ENCODE measurements at regions not wholly inside any gene's neighbourhood (a gene's known extent, or its start where the extent isn't known, plus 50 kb on each side); places are given as distances from the start of the nearest gene placed in this dataset.

DNA sequence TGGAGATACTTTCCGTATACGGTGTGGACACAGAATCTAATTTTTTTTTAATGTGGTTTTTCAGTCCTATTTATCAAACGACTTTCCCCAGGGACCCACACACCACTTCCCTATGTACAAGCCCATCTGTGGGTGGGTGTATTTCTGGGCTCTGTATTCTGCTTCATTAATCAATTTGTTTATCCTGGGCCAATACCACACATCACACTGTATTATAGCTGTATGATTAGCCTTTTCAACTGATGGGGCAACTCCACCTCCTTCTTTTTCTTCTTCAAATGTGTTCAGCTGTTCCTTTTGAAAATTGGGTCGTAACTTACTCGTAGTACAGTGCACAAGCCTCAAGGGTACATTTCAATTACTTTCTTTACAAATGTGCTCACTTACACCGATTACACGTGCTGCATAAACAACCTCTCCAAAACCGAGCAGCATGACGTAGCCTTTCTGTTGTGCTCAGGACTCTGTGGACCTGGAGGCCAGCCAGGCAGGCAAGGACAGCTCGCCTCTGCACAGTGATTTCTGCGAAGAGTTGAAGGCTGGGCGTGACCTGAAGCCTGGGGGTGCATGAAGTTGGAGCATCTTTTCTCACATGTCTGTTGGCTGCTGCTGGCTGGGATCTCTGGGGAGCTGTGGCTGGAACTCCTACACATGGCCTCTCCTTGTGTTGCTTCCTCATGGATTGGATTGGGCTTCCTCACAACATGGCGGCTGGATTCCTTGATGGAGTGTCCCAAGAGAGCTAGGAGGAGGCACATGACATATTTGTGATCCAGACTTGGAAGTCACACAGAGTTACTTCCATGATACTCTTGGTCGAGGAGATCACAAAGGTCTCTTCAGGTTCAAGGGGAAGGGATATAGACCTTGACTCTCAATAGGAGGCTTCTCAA lies 126.5 kb downstream of the CRYAA start:
- H3K36me3 ChIP-seq (ENCODE audit: control insufficient read depth, insufficient read depth, low read length): no peaks in the 10 kb centered on the region
- no peak for DNase-seq (ENCODE audit: low read depth)
- FAIRE-seq: peak; percentile 62
- H3K27me3 ChIP-seq (ENCODE audit: control insufficient read depth, insufficient read depth, low read length): no peaks in the 10 kb centered on the region
- TF ChIP-seq, protein P1, sequence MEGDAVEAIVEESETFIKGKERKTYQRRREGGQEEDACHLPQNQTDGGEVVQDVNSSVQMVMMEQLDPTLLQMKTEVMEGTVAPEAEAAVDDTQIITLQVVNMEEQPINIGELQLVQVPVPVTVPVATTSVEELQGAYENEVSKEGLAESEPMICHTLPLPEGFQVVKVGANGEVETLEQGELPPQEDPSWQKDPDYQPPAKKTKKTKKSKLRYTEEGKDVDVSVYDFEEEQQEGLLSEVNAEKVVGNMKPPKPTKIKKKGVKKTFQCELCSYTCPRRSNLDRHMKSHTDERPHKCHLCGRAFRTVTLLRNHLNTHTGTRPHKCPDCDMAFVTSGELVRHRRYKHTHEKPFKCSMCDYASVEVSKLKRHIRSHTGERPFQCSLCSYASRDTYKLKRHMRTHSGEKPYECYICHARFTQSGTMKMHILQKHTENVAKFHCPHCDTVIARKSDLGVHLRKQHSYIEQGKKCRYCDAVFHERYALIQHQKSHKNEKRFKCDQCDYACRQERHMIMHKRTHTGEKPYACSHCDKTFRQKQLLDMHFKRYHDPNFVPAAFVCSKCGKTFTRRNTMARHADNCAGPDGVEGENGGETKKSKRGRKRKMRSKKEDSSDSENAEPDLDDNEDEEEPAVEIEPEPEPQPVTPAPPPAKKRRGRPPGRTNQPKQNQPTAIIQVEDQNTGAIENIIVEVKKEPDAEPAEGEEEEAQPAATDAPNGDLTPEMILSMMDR (IDR thresholded peaks at IDR 0.05; ENCODE audit: insufficient read depth, low read length, severe bottlenecking): no peak
- no peak overlapping the region for H3K4me3 ChIP-seq (ENCODE audit: low read depth, low read length)

DNA sequence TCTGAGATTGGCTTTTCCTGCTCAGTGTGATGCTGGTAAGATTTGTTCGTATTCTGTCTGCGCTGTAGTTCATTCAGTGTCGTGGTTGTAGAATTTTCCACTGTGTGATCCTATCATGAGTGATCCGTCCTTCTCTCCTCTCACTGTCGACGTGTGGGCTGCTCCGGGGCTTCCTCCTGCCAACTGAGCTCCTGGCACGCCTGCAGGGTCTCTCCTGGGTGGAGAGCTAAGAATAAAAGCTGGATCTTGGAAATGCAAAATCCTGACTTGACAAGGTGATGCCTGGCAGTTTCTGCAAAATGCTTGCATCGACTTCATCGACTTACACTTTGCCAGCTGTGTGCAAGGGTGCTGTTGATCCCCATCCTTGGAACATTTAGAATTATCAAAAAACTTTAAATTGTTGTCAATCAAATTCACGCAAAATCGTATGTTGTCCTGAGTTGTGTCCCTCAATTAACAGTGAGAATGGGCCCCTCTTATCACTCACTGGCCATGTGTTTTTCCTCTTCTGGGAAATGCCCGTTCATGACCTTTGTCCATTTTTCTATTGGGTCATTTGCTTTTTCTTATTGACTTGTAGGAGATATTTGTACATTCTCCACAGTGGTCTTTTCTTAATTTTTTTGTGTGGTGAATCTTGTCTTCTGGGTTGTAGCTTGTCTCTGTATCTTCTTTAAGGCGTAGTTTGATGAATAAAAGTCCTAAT lies 125.5 kb downstream of the CRYAA start:
- DNase-seq (ENCODE audit: low read depth) (no peak), FAIRE-seq (peak; percentile 13)
- TF ChIP-seq, protein P1 (IDR thresholded peaks at IDR 0.05; ENCODE audit: insufficient read depth, low read length, severe bottlenecking): no peak

DNA sequence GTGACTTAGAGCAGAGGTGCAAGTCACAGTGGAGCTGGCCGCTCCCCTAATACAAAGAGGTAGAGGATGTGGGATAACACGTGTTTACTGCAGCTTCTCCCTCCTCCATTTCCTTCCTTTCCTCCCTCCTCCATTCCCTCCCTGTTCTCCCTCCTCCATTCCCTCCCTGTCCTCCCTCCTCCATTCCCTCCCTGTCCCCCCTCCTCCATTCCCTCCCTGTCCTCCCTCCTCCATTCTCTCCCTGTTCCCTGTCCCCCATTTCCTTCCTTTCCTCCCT lies 124.0 kb downstream of the CRYAA start:
- FAIRE-seq (peak; percentile 62), DNase-seq (ENCODE audit: low read depth) (no peak)
- H3K4me3 ChIP-seq (ENCODE audit: low read depth, low read length): no peak overlapping the region
- TF ChIP-seq, protein P1 (IDR thresholded peaks at IDR 0.05; ENCODE audit: insufficient read depth, low read length, severe bottlenecking): no peak
- no peaks in the 10 kb centered on the region for H3K36me3 ChIP-seq (ENCODE audit: control insufficient read depth, insufficient read depth, low read length)
- no peaks in the 10 kb centered on the region for H3K27me3 ChIP-seq (ENCODE audit: control insufficient read depth, insufficient read depth, low read length)

More for the DNA sequence above, 125.5 kb downstream of the CRYAA start:
- H3K27me3 ChIP-seq (ENCODE audit: control insufficient read depth, insufficient read depth, low read length): no peaks in the 10 kb centered on the region
- H3K36me3 ChIP-seq (ENCODE audit: control insufficient read depth, insufficient read depth, low read length): no peaks in the 10 kb centered on the region
- no peak overlapping the region for H3K4me3 ChIP-seq (ENCODE audit: low read depth, low read length)

DNA sequence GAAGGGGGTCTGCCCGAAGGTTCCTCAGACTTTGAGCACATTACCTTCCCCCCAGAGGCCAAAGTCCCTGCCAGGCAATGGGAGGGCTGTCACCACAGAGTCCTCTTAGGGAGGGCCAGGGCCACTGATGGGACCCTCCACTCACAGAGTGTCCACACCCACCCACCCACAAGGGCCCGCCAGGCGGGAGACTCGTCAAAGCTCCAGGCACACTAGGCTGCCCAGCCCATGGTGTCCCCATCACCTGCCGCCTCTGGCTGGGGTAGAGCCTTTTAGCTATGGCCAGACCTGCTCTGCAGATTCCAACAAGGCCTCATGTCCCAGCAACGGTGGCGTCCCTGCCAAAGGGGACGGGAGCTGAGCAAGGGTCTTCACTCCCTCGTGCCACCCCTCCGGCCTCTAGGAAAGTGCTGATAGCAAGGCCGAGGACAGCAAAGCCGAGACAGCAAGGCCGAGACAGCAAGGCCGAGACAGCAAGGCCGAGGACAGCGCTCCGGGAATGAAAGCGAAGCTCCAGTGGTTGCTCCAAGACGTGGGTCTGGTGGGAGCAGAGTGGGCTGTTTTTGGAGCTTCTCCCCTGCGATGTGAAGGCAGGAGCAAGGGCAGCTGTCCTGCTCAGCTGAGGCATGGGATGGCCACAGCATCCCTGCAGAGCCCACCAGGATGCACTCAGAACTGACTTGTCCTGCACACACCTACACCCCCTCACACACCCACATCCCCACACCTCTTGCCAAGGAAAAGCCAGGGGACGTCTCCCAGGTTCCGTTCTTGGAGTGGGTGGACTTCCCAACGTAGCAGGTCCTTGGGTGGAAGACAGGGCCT lies 123.4 kb downstream of the CRYAA start:
- Histone ChIP-seq H3K36me3 (ENCODE audit: control insufficient read depth, insufficient read depth, low read length) (no peaks in the 10 kb centered on the region), H3K4me3 (ENCODE audit: low read depth, low read length) (no peak overlapping the region), H3K27me3 (ENCODE audit: control insufficient read depth, insufficient read depth, low read length) (no peaks in the 10 kb centered on the region)
- DNase-seq (ENCODE audit: low read depth) (no peak), FAIRE-seq (no peak)
- TF ChIP-seq, protein P1 (IDR thresholded peaks at IDR 0.05; ENCODE audit: insufficient read depth, low read length, severe bottlenecking): no peak

DNA sequence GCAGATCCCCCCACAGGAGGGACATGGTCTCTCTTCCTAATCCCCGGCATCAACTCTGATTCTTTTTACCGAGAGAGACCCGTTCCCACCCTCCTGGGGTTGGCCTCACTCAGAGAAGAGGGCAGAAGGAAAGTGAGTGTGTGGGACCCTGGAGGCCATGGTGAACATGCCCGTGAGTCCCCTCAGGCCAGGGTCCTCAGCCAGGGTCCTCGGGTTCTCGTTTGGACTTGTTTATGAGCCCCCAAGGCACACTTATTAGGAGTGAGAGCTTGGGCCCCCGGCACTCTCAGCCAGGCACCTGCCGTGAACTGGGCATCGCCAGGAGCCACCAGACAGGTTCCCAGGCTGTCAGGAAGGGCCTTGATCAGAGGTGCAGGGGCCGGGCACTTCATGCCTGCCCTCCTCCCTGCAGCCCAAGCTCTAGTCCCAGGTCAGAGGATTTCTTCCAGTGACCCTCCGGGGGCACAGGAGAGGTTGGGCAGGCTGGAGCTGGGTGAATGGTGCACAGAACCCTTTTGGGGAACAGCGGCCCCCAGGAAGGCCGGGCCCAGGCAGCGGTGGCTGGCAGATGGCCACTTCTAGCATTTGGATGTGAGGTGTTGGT lies 122.6 kb downstream of the CRYAA start:
- no peak for DNase-seq (ENCODE audit: low read depth)
- Histone ChIP-seq H3K4me3 (ENCODE audit: low read depth, low read length) (no peak overlapping the region), H3K27me3 (ENCODE audit: control insufficient read depth, insufficient read depth, low read length) (no peaks in the 10 kb centered on the region), H3K36me3 (ENCODE audit: control insufficient read depth, insufficient read depth, low read length) (no peaks in the 10 kb centered on the region)
- TF ChIP-seq, protein P1 (IDR thresholded peaks at IDR 0.05; ENCODE audit: insufficient read depth, low read length, severe bottlenecking): no peak
- FAIRE-seq: no peak

Data from bronchial epithelial cell (primary cell).